HFF-Myc (cell line): ENCODE measurements at regions not wholly inside any gene's neighbourhood (a gene's known extent, or its start where the extent isn't known, plus 50 kb on each side); places are given as distances from the start of the nearest gene placed in this dataset.
"Not testable (repeated sequence)": the region's sequence is repeated elsewhere in the genome, so short reads cannot be mapped to it uniquely, and the experiment has no call there.

Experiments used
- DNase-seq: peaks from one replicate; pipeline ENCODE4 v3.0.0-alpha.2; 2011; ENCODE audit warnings: low read depth; ENCODE audit errors: extremely low read depth
- H3K4me3 ChIP-seq: replicated peaks from 2 replicates; pipeline ENCODE4 v1.5.1; 2011; ENCODE audit warnings: low read depth, mild to moderate bottlenecking, control low read depth, low read length
- CTCF ChIP-seq: IDR thresholded peaks from 2 replicates; pipeline ENCODE4 v1.5.1; 2012; ENCODE audit warnings: mild to moderate bottlenecking, low read depth, low read length, control low read depth; ENCODE audit errors: missing control alignments

GRCh38 chr2:194079989-194080388, 1577.0 kb upstream of the SLC39A10 start:
- TF ChIP-seq CTCF: no peak
- DNase-seq: no peak
- H3K4me3 ChIP-seq: no peak overlapping the region

GRCh38 chr2:194077366-194077765, 1579.7 kb upstream of the SLC39A10 start:
- no peak for TF ChIP-seq CTCF
- DNase-seq: no peak
- no peak overlapping the region for H3K4me3 ChIP-seq

GRCh38 chr2:194062401-194062800, 1594.6 kb upstream of the SLC39A10 start:
- H3K4me3 ChIP-seq: no peak overlapping the region
- no peak for TF ChIP-seq CTCF
- no peak for DNase-seq

- H3K4me3 ChIP-seq: no peak overlapping the region
- TF ChIP-seq CTCF: no peak
- no peak for DNase-seq
These were observed 1596.8 kb upstream of the SLC39A10 start for GRCh38 chr2:194060269-194060668.

- no peak for DNase-seq
- TF ChIP-seq CTCF: no peak
- H3K4me3 ChIP-seq: no peak overlapping the region
These were observed 1602.7 kb upstream of the SLC39A10 start for GRCh38 chr2:194054313-194054712.

GRCh38 chr2:194044321-194044720, 1612.7 kb upstream of the SLC39A10 start:
- TF ChIP-seq CTCF: no peak
- no peak for DNase-seq
- no peak overlapping the region for H3K4me3 ChIP-seq

GRCh38 chr2:194021130-194021529, 1635.9 kb upstream of the SLC39A10 start:
- not testable (repeated sequence) for DNase-seq, H3K4me3 ChIP-seq
